Erythroblast (primary cell): ENCODE measurements at regions not wholly inside any gene's neighbourhood (a gene's known extent, or its start where the extent isn't known, plus 50 kb on each side); places are given as distances from the start of the nearest gene placed in this dataset.

Experiments
- GATA1 ChIP-seq: IDR thresholded peaks from 2 replicates; pipeline ENCODE4 v1.6.1; 2011; ENCODE audit warnings: low read depth, mild to moderate bottlenecking, control low read depth, low read length, moderate library complexity
- POLR2A ChIP-seq: IDR thresholded peaks from 2 replicates; pipeline ENCODE4 v1.6.1; 2011; ENCODE audit warnings: mild to moderate bottlenecking, low read length

GRCh38 chr22:48106715-48107259 is 1344.3 kb downstream of the TBC1D22A start:
- TF ChIP-seq POLR2A: no peak
- TF ChIP-seq GATA1: no peak
